Neural cell (in vitro differentiated cells): ENCODE measurements at regions not wholly inside any gene's neighbourhood (a gene's known extent, or its start where the extent isn't known, plus 50 kb on each side); places are given as distances from the start of the nearest gene placed in this dataset.

ENCODE experiments used
- H2AFZ ChIP-seq: fragments of 200-600, 300-800 bp; sonication (generic), shearing (Covaris generic); 2 replicates; pipeline ENCODE4 v1.6.0; 2014; ENCODE audit warnings: low read depth, mild to moderate bottlenecking, antibody characterized with exemption, low read length, moderate library complexity
- H3F3A ChIP-seq: fragments of 200-600 bp; shearing (Covaris generic); 2 replicates; pipeline ENCODE4 v1.6.1; 2016; ENCODE audit warnings: mild to moderate bottlenecking, moderate library complexity, mixed read lengths, antibody characterized with exemption, low read length; ENCODE audit not compliant: insufficient read depth, poor library complexity, severe bottlenecking
- H3K27ac ChIP-seq: fragments of 200-600, 300-800 bp; sonication (generic), shearing (Covaris generic); 2 replicates; pipeline ENCODE4 v1.5.1; 2014; ENCODE audit warnings: mild to moderate bottlenecking, low read length, moderate library complexity
- H3K27me3 ChIP-seq: fragments of 300-800, 200-600 bp; sonication (generic), shearing (Covaris generic); 2 replicates; pipeline ENCODE4 v1.6.0; 2014; ENCODE audit warnings: mild to moderate bottlenecking, low read depth, low read length, moderate library complexity; ENCODE audit not compliant: insufficient read depth
- H3K36me3 ChIP-seq: fragments of 300-800, 200-600 bp; sonication (generic), shearing (Covaris generic); 2 replicates; pipeline ENCODE4 v1.5.1; 2014; ENCODE audit warnings: mild to moderate bottlenecking, antibody characterized with exemption, low read length, moderate library complexity; ENCODE audit not compliant: insufficient read depth
- H3K4me2 ChIP-seq: fragments of 300-800, 200-600 bp; sonication (generic), shearing (Covaris generic); 2 replicates; pipeline ENCODE4 v1.6.0; 2014; ENCODE audit warnings: mild to moderate bottlenecking, low read length
- H3K4me3 ChIP-seq: fragments of 300-800, 200-600 bp; sonication (generic), shearing (Covaris generic); 2 replicates; pipeline ENCODE4 v1.5.1; 2014; ENCODE audit warnings: mild to moderate bottlenecking, low read length, moderate library complexity
- H3K79me2 ChIP-seq: fragments of 200-600 bp; shearing (Covaris generic); replicated peaks from 2 replicates; pipeline ENCODE4 v1.6.0; 2014; ENCODE audit warnings: mild to moderate bottlenecking, low read length, moderate library complexity; ENCODE audit not compliant: insufficient read depth
- H3K9ac ChIP-seq: fragments of 300-800, 200-600 bp; sonication (generic), shearing (Covaris generic); 2 replicates; pipeline ENCODE4 v1.6.1; 2016; ENCODE audit warnings: mild to moderate bottlenecking, low read length, mixed read lengths
- H3K9me2 ChIP-seq: fragments of 200-600 bp; shearing (Covaris generic); 2 replicates; pipeline ENCODE4 v1.6.1; 2016; ENCODE audit warnings: mild to moderate bottlenecking, low read length, mixed read lengths; ENCODE audit not compliant: insufficient read depth
- H3K9me3 ChIP-seq: fragments of 200-600, 300-800 bp; sonication (generic), shearing (Covaris generic); 2 replicates; pipeline ENCODE4 v1.6.1; 2016; ENCODE audit warnings: mild to moderate bottlenecking, mixed run types, low read length, moderate library complexity, mixed read lengths
- H4K20me1 ChIP-seq: fragments of 200-600 bp; shearing (Covaris generic); 2 replicates; pipeline ENCODE4 v1.6.1; 2016; ENCODE audit warnings: mild to moderate bottlenecking, mixed run types; ENCODE audit not compliant: insufficient read depth
- EP300 ChIP-seq: fragments of 450-650 bp; conservative IDR thresholded peaks from 2 replicates; pipeline ENCODE4 v1.6.1; 2014; ENCODE audit warnings: antibody characterized with exemption, mild to moderate bottlenecking, moderate library complexity; ENCODE audit not compliant: poor library complexity, severe bottlenecking
- EZH2 ChIP-seq: fragments of 200-600, 300-800 bp; shearing (Covaris generic), sonication (generic); IDR thresholded peaks from 2 replicates; pipeline ENCODE4 v1.6.1; 2014; ENCODE audit warnings: antibody characterized with exemption, low read length, borderline replicate concordance, mild to moderate bottlenecking; ENCODE audit not compliant: insufficient read depth, poor library complexity, severe bottlenecking
- MXI1 ChIP-seq: fragments of 450-650 bp; conservative IDR thresholded peaks from 2 replicates; pipeline ENCODE4 v1.6.1; 2014; ENCODE audit warnings: antibody characterized with exemption, mild to moderate bottlenecking; ENCODE audit not compliant: poor library complexity, severe bottlenecking
- POLR2AphosphoS5 ChIP-seq: IDR thresholded peaks from 2 replicates; pipeline ENCODE4 v1.6.1; 2012
- RAD21 ChIP-seq: fragments of 450-650 bp; conservative IDR thresholded peaks from 2 replicates; pipeline ENCODE4 v1.6.1; 2014; ENCODE audit warnings: antibody characterized with exemption, mild to moderate bottlenecking, moderate library complexity
- SMC3 ChIP-seq: fragments of 450-650 bp; conservative IDR thresholded peaks from 2 replicates; pipeline ENCODE4 v1.6.1; 2014; ENCODE audit warnings: antibody characterized with exemption, mild to moderate bottlenecking, moderate library complexity; ENCODE audit not compliant: poor library complexity
- TAF1 ChIP-seq: IDR thresholded peaks from 2 replicates; pipeline ENCODE4 v1.6.1; 2012; ENCODE audit warnings: low read depth
- TF ChIP-seq, protein P1 (sequence below): IDR thresholded peaks from 2 replicates; pipeline ENCODE4 v1.6.1; 2012; ENCODE audit warnings: borderline replicate concordance
- TF ChIP-seq, protein P2 (sequence below): fragments of 450-650 bp; IDR thresholded peaks from 2 replicates; pipeline ENCODE4 v1.5.1; 2014; ENCODE audit warnings: antibody characterized with exemption, mild to moderate bottlenecking, moderate library complexity; ENCODE audit not compliant: poor library complexity, severe bottlenecking

DNA sequence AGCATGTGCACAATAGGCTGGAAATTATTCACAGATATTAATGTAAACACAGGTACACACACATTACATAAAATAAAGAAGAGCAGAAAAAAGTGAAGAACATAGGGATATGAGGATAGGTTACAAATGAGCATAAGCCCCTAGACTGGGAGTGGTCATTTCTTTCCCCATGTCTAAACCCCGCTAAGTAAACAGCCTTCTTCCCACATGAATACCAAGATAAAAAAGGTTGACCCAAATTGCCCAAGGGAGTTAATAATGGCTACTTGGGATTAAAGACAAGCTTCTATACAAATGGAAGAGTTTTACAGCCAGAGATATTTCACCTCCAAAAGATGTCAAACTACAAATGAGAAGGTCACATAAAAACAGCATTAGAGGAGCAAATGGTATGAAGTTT is 527.1 kb upstream of the CELF2 start:
- H3F3A ChIP-seq: no peaks in the 10 kb centered on the region
- no peaks in the 10 kb centered on the region for H3K36me3 ChIP-seq
- no peak overlapping the region for H2AFZ ChIP-seq
- H3K9ac ChIP-seq: no peak overlapping the region
- H3K4me3 ChIP-seq: no peak overlapping the region
- H3K9me3 ChIP-seq: no peaks in the 10 kb centered on the region
- TF ChIP-seq EP300 (no peak), MXI1 (no peak), RAD21 (no peak), EZH2 (no peak), POLR2AphosphoS5 (no peak)
- TF ChIP-seq, protein P1, sequence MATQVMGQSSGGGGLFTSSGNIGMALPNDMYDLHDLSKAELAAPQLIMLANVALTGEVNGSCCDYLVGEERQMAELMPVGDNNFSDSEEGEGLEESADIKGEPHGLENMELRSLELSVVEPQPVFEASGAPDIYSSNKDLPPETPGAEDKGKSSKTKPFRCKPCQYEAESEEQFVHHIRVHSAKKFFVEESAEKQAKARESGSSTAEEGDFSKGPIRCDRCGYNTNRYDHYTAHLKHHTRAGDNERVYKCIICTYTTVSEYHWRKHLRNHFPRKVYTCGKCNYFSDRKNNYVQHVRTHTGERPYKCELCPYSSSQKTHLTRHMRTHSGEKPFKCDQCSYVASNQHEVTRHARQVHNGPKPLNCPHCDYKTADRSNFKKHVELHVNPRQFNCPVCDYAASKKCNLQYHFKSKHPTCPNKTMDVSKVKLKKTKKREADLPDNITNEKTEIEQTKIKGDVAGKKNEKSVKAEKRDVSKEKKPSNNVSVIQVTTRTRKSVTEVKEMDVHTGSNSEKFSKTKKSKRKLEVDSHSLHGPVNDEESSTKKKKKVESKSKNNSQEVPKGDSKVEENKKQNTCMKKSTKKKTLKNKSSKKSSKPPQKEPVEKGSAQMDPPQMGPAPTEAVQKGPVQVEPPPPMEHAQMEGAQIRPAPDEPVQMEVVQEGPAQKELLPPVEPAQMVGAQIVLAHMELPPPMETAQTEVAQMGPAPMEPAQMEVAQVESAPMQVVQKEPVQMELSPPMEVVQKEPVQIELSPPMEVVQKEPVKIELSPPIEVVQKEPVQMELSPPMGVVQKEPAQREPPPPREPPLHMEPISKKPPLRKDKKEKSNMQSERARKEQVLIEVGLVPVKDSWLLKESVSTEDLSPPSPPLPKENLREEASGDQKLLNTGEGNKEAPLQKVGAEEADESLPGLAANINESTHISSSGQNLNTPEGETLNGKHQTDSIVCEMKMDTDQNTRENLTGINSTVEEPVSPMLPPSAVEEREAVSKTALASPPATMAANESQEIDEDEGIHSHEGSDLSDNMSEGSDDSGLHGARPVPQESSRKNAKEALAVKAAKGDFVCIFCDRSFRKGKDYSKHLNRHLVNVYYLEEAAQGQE: no peak
- H3K79me2 ChIP-seq: no peaks in the 10 kb centered on the region
- no peak overlapping the region for H3K27ac ChIP-seq
- H3K4me2 ChIP-seq: no peak overlapping the region
- H4K20me1 ChIP-seq: no peaks in the 10 kb centered on the region
- H3K9me2 ChIP-seq: no peaks in the 10 kb centered on the region
- no peaks in the 10 kb centered on the region for H3K27me3 ChIP-seq

DNA sequence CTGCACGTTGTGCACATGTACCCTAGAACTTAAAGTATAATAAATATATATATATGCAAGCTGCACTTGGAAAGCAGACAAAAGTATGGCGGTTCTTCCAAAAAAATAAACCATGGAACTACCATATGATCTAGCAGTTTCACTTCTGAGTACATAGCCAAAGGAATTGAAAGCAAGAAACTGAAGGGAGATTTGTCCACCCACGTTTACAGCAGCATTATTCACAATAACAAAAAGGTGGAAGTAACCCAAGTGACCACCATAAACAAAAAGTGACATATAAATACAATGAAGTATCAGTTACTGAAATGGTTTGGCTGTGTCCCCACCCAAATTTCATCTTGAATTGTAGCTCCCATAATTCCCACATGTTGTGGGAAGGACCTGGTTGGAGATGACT is 525.3 kb upstream of the CELF2 start:
- no peak overlapping the region for H3K4me2 ChIP-seq
- H3K9me3 ChIP-seq: no peaks in the 10 kb centered on the region
- no peaks in the 10 kb centered on the region for H3K27me3 ChIP-seq
- H4K20me1 ChIP-seq: no peaks in the 10 kb centered on the region
- no peak overlapping the region for H3K4me3 ChIP-seq
- H3K9ac ChIP-seq: no peak overlapping the region
- no peak overlapping the region for H3K27ac ChIP-seq
- no peaks in the 10 kb centered on the region for H3F3A ChIP-seq
- H3K36me3 ChIP-seq: no peaks in the 10 kb centered on the region
- no peaks in the 10 kb centered on the region for H3K79me2 ChIP-seq
- H3K9me2 ChIP-seq: no peaks in the 10 kb centered on the region
- TF ChIP-seq, protein P2, sequence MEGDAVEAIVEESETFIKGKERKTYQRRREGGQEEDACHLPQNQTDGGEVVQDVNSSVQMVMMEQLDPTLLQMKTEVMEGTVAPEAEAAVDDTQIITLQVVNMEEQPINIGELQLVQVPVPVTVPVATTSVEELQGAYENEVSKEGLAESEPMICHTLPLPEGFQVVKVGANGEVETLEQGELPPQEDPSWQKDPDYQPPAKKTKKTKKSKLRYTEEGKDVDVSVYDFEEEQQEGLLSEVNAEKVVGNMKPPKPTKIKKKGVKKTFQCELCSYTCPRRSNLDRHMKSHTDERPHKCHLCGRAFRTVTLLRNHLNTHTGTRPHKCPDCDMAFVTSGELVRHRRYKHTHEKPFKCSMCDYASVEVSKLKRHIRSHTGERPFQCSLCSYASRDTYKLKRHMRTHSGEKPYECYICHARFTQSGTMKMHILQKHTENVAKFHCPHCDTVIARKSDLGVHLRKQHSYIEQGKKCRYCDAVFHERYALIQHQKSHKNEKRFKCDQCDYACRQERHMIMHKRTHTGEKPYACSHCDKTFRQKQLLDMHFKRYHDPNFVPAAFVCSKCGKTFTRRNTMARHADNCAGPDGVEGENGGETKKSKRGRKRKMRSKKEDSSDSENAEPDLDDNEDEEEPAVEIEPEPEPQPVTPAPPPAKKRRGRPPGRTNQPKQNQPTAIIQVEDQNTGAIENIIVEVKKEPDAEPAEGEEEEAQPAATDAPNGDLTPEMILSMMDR: no peak
- TF ChIP-seq TAF1 (no peak), POLR2AphosphoS5 (no peak), EZH2 (no peak), MXI1 (no peak), EP300 (no peak), RAD21 (no peak), SMC3 (no peak)
- TF ChIP-seq, protein P1: no peak
- H2AFZ ChIP-seq: no peak overlapping the region
